HL-60 (cell line): ENCODE measurements at regions not wholly inside any gene's neighbourhood (a gene's known extent, or its start where the extent isn't known, plus 50 kb on each side); places are given as distances from the start of the nearest gene placed in this dataset.
"Not testable (repeated sequence)": the region's sequence is repeated elsewhere in the genome, so short reads cannot be mapped to it uniquely, and the experiment has no call there.

Experiments used
- POLR2AphosphoS5 ChIP-seq: IDR thresholded peaks from 2 replicates; pipeline ENCODE4 v1.6.1; 2012; ENCODE audit warnings: low read depth
- REST ChIP-seq: IDR thresholded peaks from 2 replicates; pipeline ENCODE4 v1.6.1; 2012; ENCODE audit warnings: low read depth; ENCODE audit not compliant: insufficient replicate concordance
- SPI1 ChIP-seq: IDR thresholded peaks from 2 replicates; pipeline ENCODE4 v1.6.1; 2012; ENCODE audit warnings: low read depth, mild to moderate bottlenecking, borderline replicate concordance
- TF ChIP-seq, protein P1 (sequence below): IDR thresholded peaks from one replicate; pipeline ENCODE4 v1.5.1; 2011; ENCODE audit warnings: low read length, control low read depth, inconsistent platforms; ENCODE audit not compliant: insufficient read depth

DNA sequence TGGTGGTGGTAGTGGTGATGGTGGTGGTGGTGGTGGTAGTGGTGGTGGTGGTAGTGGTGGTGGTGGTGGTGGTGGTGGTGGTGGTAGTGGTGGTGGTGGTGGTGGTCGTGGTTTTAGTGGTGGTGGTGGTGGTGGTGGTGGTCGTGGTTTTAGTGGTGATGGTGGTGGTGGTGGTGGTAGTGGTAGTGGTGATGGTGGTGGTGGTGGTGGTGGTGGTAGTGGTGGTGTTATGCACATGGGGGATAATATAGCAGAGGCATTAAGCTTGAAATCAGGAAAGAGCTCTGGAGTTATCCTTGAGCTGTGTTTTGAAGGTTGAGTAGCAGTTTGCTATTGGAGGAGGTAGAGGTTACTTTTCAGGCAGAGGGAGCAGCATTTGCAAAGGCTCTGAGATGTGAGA, 94.6 kb upstream of the TPTE start:
- not testable (repeated sequence) for TF ChIP-seq POLR2AphosphoS5, SPI1, REST
- TF ChIP-seq, protein P1, sequence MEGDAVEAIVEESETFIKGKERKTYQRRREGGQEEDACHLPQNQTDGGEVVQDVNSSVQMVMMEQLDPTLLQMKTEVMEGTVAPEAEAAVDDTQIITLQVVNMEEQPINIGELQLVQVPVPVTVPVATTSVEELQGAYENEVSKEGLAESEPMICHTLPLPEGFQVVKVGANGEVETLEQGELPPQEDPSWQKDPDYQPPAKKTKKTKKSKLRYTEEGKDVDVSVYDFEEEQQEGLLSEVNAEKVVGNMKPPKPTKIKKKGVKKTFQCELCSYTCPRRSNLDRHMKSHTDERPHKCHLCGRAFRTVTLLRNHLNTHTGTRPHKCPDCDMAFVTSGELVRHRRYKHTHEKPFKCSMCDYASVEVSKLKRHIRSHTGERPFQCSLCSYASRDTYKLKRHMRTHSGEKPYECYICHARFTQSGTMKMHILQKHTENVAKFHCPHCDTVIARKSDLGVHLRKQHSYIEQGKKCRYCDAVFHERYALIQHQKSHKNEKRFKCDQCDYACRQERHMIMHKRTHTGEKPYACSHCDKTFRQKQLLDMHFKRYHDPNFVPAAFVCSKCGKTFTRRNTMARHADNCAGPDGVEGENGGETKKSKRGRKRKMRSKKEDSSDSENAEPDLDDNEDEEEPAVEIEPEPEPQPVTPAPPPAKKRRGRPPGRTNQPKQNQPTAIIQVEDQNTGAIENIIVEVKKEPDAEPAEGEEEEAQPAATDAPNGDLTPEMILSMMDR: not testable (repeated sequence)
